A549 (cell line): ENCODE measurements at regions not wholly inside any gene's neighbourhood (a gene's known extent, or its start where the extent isn't known, plus 50 kb on each side); places are given as distances from the start of the nearest gene placed in this dataset.

Experiments used
- CBX2 ChIP-seq: fragments of 200-600 bp; sonication (generic); IDR thresholded peaks from 2 replicates; pipeline ENCODE4 v1.6.1; 2016; ENCODE audit warnings: low read depth, mild to moderate bottlenecking, borderline replicate concordance
- CTCF ChIP-seq: fragments of >200 bp; sonication (Bioruptor Twin); formaldehyde crosslinking; IDR thresholded peaks from 3 replicates; pipeline ENCODE4 v1.5.1; 2016
- EHMT2 ChIP-seq: fragments of 200-600 bp; sonication (generic); IDR thresholded peaks from 2 replicates; pipeline ENCODE4 v1.6.1; 2016; ENCODE audit warnings: antibody characterized with exemption, low read depth, mild to moderate bottlenecking, moderate library complexity
- ESRRA ChIP-seq: fragments of 150-350 bp; IDR thresholded peaks from 2 replicates; pipeline ENCODE4 v1.6.1; 2014; ENCODE audit warnings: mild to moderate bottlenecking, low read length, borderline replicate concordance
- FOXS1 ChIP-seq: fragments of 250-450 bp; sonication (Bioruptor Pico); IDR thresholded peaks from 2 replicates; pipeline ENCODE4 v1.5.0; 2020; ENCODE audit warnings: mild to moderate bottlenecking, moderate library complexity
- POLR2A ChIP-seq: IDR thresholded peaks from 2 replicates; pipeline ENCODE4 v1.6.1; 2012; ENCODE audit warnings: mild to moderate bottlenecking, low read length
- RCOR1 ChIP-seq: fragments of 150-350 bp; IDR thresholded peaks from 2 replicates; pipeline ENCODE4 v1.6.1; 2014; ENCODE audit warnings: antibody characterized with exemption, low read length, low read depth
- USF2 ChIP-seq: fragments of 450-650 bp; IDR thresholded peaks from 2 replicates; pipeline ENCODE4 v1.6.1; 2014; ENCODE audit warnings: antibody characterized with exemption

- TF ChIP-seq POLR2A (no peak), ESRRA (no peak), FOXS1 (CRISPR knock-in tag) (no peak), EHMT2 (no peak), CTCF (no peak), CBX2 (no peak), RCOR1 (no peak), USF2 (no peak)
Observed at GRCh38 chr16:85274501-85274900, 162.2 kb upstream of the CIBAR2 start.
